GM23248 (cell line): ENCODE measurements at regions not wholly inside any gene's neighbourhood (a gene's known extent, or its start where the extent isn't known, plus 50 kb on each side); places are given as distances from the start of the nearest gene placed in this dataset.

Source experiments
- EZH2 ChIP-seq: fragments of 200-600 bp; sonication (generic); IDR thresholded peaks from 2 replicates; pipeline ENCODE4 v1.6.1; 2018; ENCODE audit warnings: antibody characterized with exemption, mild to moderate bottlenecking; ENCODE audit not compliant: insufficient read depth, poor library complexity, severe bottlenecking
- EZH2phosphoT487 ChIP-seq: fragments of 200-600 bp; sonication (generic); IDR thresholded peaks from 2 replicates; pipeline ENCODE4 v1.6.1; 2018; ENCODE audit warnings: antibody characterized with exemption, moderate library complexity, mild to moderate bottlenecking, low read depth; ENCODE audit not compliant: insufficient read depth

DNA sequence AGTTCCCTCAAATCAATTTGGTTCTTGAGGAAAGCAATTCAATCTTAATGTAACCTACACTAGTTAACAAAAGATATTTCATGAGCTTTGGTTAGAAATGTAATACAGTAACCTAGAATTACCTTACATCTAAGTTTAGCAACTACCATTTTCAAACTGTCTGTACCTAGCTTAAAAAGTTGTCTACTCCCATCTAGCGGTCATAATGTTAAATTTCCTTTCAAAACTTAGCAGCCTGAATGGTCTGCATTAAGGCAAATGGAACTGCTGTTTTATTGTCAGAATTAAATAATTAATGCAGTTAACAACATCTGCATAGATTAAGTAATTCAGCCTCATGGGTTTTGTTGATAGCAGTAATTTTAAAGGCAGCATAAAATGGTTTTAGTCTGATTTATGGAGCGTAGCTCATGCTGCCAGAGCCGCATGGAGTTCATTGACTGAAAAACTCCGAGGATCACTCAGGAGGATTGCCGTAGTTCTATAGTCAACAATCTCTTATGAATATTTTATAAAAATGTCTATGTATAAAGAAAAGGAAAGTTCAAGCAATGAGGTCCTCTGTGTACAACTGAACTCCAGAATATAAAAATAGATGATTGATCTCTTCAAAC lies 485.4 kb upstream of the MANEA start:
- no peak for TF ChIP-seq EZH2
- no peak for TF ChIP-seq EZH2phosphoT487
